Parathyroid adenoma (tissue), 2 donors: ENCODE measurements at regions not wholly inside any gene's neighbourhood (a gene's known extent, or its start where the extent isn't known, plus 50 kb on each side); places are given as distances from the start of the nearest gene placed in this dataset.

ENCODE experiments used
- H2AFZ ChIP-seq: fragments of 300-600 bp; sonication (generic); one replicate; pipeline ENCODE4 v1.7.0; 2017; ENCODE audit warnings: antibody characterized with exemption, mild to moderate bottlenecking
- H3K27ac ChIP-seq: fragments of 300-600 bp; sonication (generic); one replicate; pipeline ENCODE4 v1.7.0; 2017
- H3K27me3 ChIP-seq: fragments of 300-600 bp; sonication (generic); one replicate; pipeline ENCODE4 v1.7.0; 2017; ENCODE audit warnings: low read length; ENCODE audit not compliant: control insufficient read depth, insufficient read depth
- H3K36me3 ChIP-seq: fragments of 300-600 bp; sonication (generic); one replicate; pipeline ENCODE4 v1.7.0; 2017; ENCODE audit warnings: low read length; ENCODE audit not compliant: control insufficient read depth, insufficient read depth
- H3K4me1 ChIP-seq: fragments of 300-600 bp; sonication (generic); one replicate; pipeline ENCODE4 v1.7.0; 2017; ENCODE audit warnings: control low read depth
- H3K4me2 ChIP-seq: fragments of 300-600 bp; sonication (generic); one replicate; pipeline ENCODE4 v1.7.0; 2017; ENCODE audit warnings: low read length
- H3K4me3 ChIP-seq: fragments of 300-600 bp; sonication (generic); one replicate; pipeline ENCODE4 v1.7.0; 2017; ENCODE audit warnings: low read depth, low read length
- H3K79me2 ChIP-seq: fragments of 300-600 bp; sonication (generic); one replicate; pipeline ENCODE4 v1.7.0; 2017; ENCODE audit warnings: control low read depth
- H3K9ac ChIP-seq: fragments of 300-600 bp; sonication (generic); one replicate; pipeline ENCODE4 v1.7.0; 2017; ENCODE audit warnings: mild to moderate bottlenecking
- H3K9me3 ChIP-seq: fragments of 300-600 bp; sonication (generic); one replicate; pipeline ENCODE4 v1.7.0; 2017; ENCODE audit warnings: low read length; ENCODE audit not compliant: control insufficient read depth
- TF ChIP-seq, protein P1 (sequence below): fragments of 300-600 bp; sonication (generic); IDR thresholded peaks from one replicate; pipeline ENCODE4 v1.7.0; 2017; ENCODE audit warnings: antibody characterized with exemption, mild to moderate bottlenecking
- donor health status: primary hyperparathyroidism.

DNA sequence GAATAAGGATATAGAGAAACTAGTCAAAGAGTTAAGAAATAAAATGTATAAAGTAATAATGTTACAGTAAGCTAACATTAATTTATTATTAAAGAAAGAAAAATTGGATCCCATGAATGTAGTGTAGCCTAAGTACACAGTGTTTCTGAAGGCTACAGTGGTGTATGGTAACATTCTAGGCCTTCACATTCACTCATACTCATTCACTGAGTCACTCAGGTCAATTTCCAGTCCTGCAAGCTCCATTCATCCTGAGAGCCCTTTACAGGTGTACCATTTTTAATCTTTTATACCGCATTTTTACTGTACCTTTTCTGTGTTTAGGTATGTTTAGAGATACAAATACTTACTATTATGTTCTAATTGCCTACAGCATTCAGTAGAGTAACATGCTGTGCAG, 120.6 kb upstream of the AGA start:
- H2AFZ ChIP-seq = no peak overlapping the region
- H3K9me3 ChIP-seq = no peaks in the 10 kb centered on the region
- no peaks in the 10 kb centered on the region for H3K36me3 ChIP-seq
- no peaks in the 10 kb centered on the region for H3K4me1 ChIP-seq
- H3K27me3 ChIP-seq = no peaks in the 10 kb centered on the region
- H3K4me2 ChIP-seq = no peak overlapping the region
- no peak overlapping the region for H3K27ac ChIP-seq
- TF ChIP-seq, protein P1, sequence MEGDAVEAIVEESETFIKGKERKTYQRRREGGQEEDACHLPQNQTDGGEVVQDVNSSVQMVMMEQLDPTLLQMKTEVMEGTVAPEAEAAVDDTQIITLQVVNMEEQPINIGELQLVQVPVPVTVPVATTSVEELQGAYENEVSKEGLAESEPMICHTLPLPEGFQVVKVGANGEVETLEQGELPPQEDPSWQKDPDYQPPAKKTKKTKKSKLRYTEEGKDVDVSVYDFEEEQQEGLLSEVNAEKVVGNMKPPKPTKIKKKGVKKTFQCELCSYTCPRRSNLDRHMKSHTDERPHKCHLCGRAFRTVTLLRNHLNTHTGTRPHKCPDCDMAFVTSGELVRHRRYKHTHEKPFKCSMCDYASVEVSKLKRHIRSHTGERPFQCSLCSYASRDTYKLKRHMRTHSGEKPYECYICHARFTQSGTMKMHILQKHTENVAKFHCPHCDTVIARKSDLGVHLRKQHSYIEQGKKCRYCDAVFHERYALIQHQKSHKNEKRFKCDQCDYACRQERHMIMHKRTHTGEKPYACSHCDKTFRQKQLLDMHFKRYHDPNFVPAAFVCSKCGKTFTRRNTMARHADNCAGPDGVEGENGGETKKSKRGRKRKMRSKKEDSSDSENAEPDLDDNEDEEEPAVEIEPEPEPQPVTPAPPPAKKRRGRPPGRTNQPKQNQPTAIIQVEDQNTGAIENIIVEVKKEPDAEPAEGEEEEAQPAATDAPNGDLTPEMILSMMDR = no peak
- no peak overlapping the region for H3K4me3 ChIP-seq
- H3K9ac ChIP-seq = no peak overlapping the region
- no peaks in the 10 kb centered on the region for H3K79me2 ChIP-seq

DNA sequence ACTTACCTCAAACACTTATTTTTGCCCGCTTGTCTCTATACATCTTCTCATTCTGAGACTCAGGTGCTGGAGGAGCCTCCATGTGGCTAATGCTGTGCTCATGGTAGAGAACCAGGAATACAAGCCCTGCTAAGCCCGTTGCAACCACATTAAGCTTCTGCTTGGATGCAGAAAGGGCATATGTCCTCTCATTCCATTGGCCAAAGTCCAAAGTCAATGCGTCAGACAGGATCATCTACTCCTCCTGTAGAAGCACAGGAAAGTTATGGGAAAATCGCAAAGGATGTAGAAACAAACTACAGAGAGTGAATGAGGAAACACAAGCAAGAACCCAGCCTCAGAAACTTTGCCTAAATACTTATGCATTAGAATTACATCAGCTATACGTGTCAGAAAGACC, 124.5 kb upstream of the AGA start:
- Histone ChIP-seq H3K27ac (no peak overlapping the region), H3K4me2 (no peak overlapping the region), H3K36me3 (no peaks in the 10 kb centered on the region), H2AFZ (no peak overlapping the region), H3K27me3 (no peaks in the 10 kb centered on the region), H3K4me3 (no peak overlapping the region), H3K4me1 (no peaks in the 10 kb centered on the region), H3K79me2 (no peaks in the 10 kb centered on the region), H3K9me3 (no peaks in the 10 kb centered on the region), H3K9ac (no peak overlapping the region)
- TF ChIP-seq, protein P1 = no peak

DNA sequence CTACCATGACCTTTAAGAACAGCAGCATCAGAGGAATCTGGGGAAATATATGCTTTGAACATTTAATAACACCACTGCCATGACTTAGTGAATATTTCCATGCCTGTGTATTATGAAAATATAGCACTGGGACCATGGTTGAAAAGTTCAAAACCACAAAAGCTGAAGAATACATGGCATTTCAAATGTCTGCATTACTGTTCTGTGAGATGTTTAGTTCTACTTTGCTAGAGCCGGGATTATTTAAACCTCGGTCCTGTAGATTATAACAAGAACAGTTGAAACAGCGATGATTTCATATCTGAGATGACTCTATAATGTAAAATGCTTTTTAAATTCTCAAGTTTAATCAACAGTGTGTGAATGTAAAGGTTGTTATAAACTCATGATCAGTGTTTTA, 126.7 kb upstream of the AGA start:
- Histone ChIP-seq H3K9me3 (no peaks in the 10 kb centered on the region), H3K4me1 (no peaks in the 10 kb centered on the region), H3K4me3 (no peak overlapping the region), H3K79me2 (no peaks in the 10 kb centered on the region), H3K4me2 (no peak overlapping the region), H3K27me3 (no peaks in the 10 kb centered on the region), H3K36me3 (no peaks in the 10 kb centered on the region), H3K27ac (no peak overlapping the region), H2AFZ (no peak overlapping the region), H3K9ac (no peak overlapping the region)
- TF ChIP-seq, protein P1 = no peak

DNA sequence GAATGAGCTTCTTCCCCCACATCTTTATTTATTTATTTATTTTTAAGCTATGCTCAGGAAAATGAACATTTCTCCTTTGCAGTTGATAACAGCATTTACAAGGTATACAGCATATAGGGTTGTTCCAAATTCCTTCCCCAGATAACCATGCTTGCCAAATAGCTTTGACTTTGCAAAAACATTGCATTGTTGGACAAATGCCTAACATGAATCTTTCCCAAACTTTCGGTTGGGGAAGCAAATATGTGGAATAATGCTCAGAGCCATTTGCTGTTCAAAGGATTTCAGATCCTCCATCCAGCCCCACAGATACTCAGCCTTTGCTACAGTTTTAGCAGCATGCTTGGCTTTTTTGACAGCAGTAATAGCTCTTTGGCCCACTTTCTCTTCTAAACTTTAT, 127.2 kb upstream of the AGA start:
- no peak overlapping the region for H3K27ac ChIP-seq
- no peak overlapping the region for H3K4me2 ChIP-seq
- H3K36me3 ChIP-seq = no peaks in the 10 kb centered on the region

DNA sequence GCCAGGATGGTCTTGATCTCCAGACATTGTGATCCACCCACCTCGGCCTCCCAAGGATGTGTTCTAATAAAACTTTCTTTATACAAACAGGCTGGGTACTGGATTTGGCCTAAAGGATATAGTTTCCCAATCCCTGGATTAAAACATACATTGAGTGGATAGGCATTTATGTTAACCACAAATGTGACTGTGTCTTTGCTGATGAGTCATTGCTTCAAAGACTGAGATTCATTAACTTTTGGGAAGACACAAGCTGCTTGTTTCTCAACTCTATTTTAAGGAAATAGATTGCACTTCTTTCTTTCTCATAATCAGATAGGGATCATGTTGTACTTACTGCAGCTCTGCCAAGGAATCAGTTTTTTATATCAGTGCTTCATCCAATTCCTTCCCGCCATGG, 131.3 kb upstream of the AGA start:
- Histone ChIP-seq H3K4me3 (no peak overlapping the region), H3K36me3 (no peaks in the 10 kb centered on the region), H3K27me3 (no peaks in the 10 kb centered on the region), H3K79me2 (no peaks in the 10 kb centered on the region), H3K4me2 (no peak overlapping the region), H3K4me1 (no peaks in the 10 kb centered on the region), H3K9ac (no peak overlapping the region), H3K9me3 (no peaks in the 10 kb centered on the region), H2AFZ (no peak overlapping the region), H3K27ac (no peak overlapping the region)
- TF ChIP-seq, protein P1 = no peak

More for the DNA sequence above, 127.2 kb upstream of the AGA start:
- Histone ChIP-seq H2AFZ (no peak overlapping the region), H3K9me3 (no peaks in the 10 kb centered on the region), H3K27me3 (no peaks in the 10 kb centered on the region), H3K4me1 (no peaks in the 10 kb centered on the region), H3K9ac (no peak overlapping the region), H3K4me3 (no peak overlapping the region), H3K79me2 (no peaks in the 10 kb centered on the region)
- TF ChIP-seq, protein P1 = no peak
